IMR-90 (cell line): ENCODE measurements at regions not wholly inside any gene's neighbourhood (a gene's known extent, or its start where the extent isn't known, plus 50 kb on each side); places are given as distances from the start of the nearest gene placed in this dataset.

Experiments used
- ATAC-seq: fragments of 200-7000 bp; cut with Tn5 transposase; 2 replicates; pipeline ENCODE4 v1.9.1; 2020; ENCODE audit warnings: low read depth, mild to moderate bottlenecking, moderate library complexity
- BruUV-seq: library from RNA; stranded (reverse); fragments of 400-500 nt; replicated peaks from 2 replicates; lab custom pipeline; 2021; lab: Mats Ljungman, UMichigan
- CTCF ChIA-PET: fragments of 300-600 bp; formaldehyde crosslinking; extraction: SDS; loops from one replicate; lab custom pipeline; 2021; ENCODE audit warnings: antibody characterized with exemption; lab: Yijun Ruan, JAX
- POLR2A ChIA-PET: fragments of 300-600 bp; sonication (Branson Sonifier 250); formaldehyde crosslinking; loops from one replicate; lab custom pipeline; 2022; ENCODE audit warnings: antibody characterized with exemption; ENCODE audit not compliant: unreplicated experiment; lab: Charles Lee
- DNase-seq: peaks from one replicate; pipeline ENCODE4 v3.0.0; 2013
- H2AFZ ChIP-seq: replicated peaks from 2 replicates; pipeline ENCODE3; 2013; ENCODE audit warnings: low read length, mild to moderate bottlenecking; ENCODE audit not compliant: poor library complexity
- H2AK5ac ChIP-seq: 2 replicates; pipeline ENCODE4 v1.6.1; 2013; ENCODE audit warnings: low read depth, low read length, inconsistent platforms
- H2AK9ac ChIP-seq: replicated peaks from 2 replicates; pipeline ENCODE3; 2013; ENCODE audit warnings: mild to moderate bottlenecking, low read depth, low read length, moderate library complexity; ENCODE audit not compliant: poor library complexity
- H2BK120ac ChIP-seq: 2 replicates; pipeline ENCODE4 v1.6.1; 2013; ENCODE audit warnings: low read depth, low read length, inconsistent platforms
- H2BK15ac ChIP-seq: 3 replicates; pipeline ENCODE4 v1.6.1; 2013; ENCODE audit warnings: low read depth, low read length, inconsistent platforms
- H2BK20ac ChIP-seq: 2 replicates; pipeline ENCODE4 v1.6.1; 2013; ENCODE audit warnings: low read depth, mild to moderate bottlenecking, inconsistent platforms, low read length, moderate library complexity
- H2BK5ac ChIP-seq: 2 replicates; pipeline ENCODE4 v1.6.1; 2013; ENCODE audit warnings: mild to moderate bottlenecking, low read depth, low read length, inconsistent platforms; ENCODE audit not compliant: poor library complexity, severe bottlenecking
- H3K14ac ChIP-seq: replicated peaks from 2 replicates; pipeline ENCODE4 v1.6.1; 2013; ENCODE audit warnings: low read depth, low read length, inconsistent platforms
- H3K18ac ChIP-seq: 2 replicates; pipeline ENCODE4 v1.6.1; 2013; ENCODE audit warnings: low read depth, low read length, control low read depth
- H3K23ac ChIP-seq: 2 replicates; pipeline ENCODE4 v1.6.1; 2013; ENCODE audit warnings: low read depth, low read length, inconsistent platforms
- H3K27ac ChIP-seq: 2 replicates; pipeline ENCODE4 v1.5.1; 2013; ENCODE audit warnings: mild to moderate bottlenecking, control low read depth, low read length; ENCODE audit not compliant: insufficient read depth
- H3K27me3 ChIP-seq: 2 replicates; pipeline ENCODE4 v1.6.1; 2013; ENCODE audit warnings: low read length; ENCODE audit not compliant: control insufficient read depth, insufficient read depth
- H3K36me3 ChIP-seq: 2 replicates; pipeline ENCODE4 v1.6.1; 2013; ENCODE audit warnings: low read length, mixed read lengths; ENCODE audit not compliant: control insufficient read depth, insufficient read depth
- H3K4ac ChIP-seq: 2 replicates; pipeline ENCODE4 v1.6.1; 2013; ENCODE audit warnings: low read depth, low read length, inconsistent platforms
- H3K4me1 ChIP-seq: 2 replicates; pipeline ENCODE4 v1.6.1; 2013; ENCODE audit warnings: low read length, mixed read lengths; ENCODE audit not compliant: control insufficient read depth, insufficient read depth
- H3K4me2 ChIP-seq: 2 replicates; pipeline ENCODE4 v1.6.1; 2013; ENCODE audit warnings: low read depth, mild to moderate bottlenecking, control low read depth, low read length, moderate library complexity
- H3K4me3 ChIP-seq: 2 replicates; pipeline ENCODE4 v1.5.1; 2013; ENCODE audit warnings: low read depth, mild to moderate bottlenecking, control low read depth, low read length, moderate library complexity; ENCODE audit not compliant: insufficient read depth
- H3K56ac ChIP-seq: 2 replicates; pipeline ENCODE4 v1.6.1; 2013; ENCODE audit warnings: low read length, inconsistent platforms; ENCODE audit not compliant: insufficient read depth; ENCODE audit errors: extremely low read depth
- H3K79me1 ChIP-seq, 2 experiments: 2 replicates each; pipeline ENCODE4 v1.6.1; 2013; ENCODE audit warnings: low read length in 2 of 2, inconsistent platforms in 1 of 2, low read depth in 1 of 2
- H3K9ac ChIP-seq: 2 replicates; pipeline ENCODE4 v1.6.1; 2013; ENCODE audit warnings: low read depth, low read length, control low read depth
- H3K9me1 ChIP-seq: 2 replicates; pipeline ENCODE4 v1.6.1; 2013; ENCODE audit warnings: low read length, inconsistent platforms; ENCODE audit not compliant: insufficient read depth
- H3K9me3 ChIP-seq: 2 replicates; pipeline ENCODE4 v1.6.1; 2013; ENCODE audit warnings: low read length; ENCODE audit not compliant: control insufficient read depth, insufficient read depth
- H4K20me1 ChIP-seq: 2 replicates; pipeline ENCODE4 v1.6.1; 2013; ENCODE audit warnings: low read length, inconsistent platforms; ENCODE audit not compliant: insufficient read depth
- H4K5ac ChIP-seq: 2 replicates; pipeline ENCODE4 v1.6.1; 2013; ENCODE audit warnings: mild to moderate bottlenecking, low read depth, low read length, control low read depth
- H4K8ac ChIP-seq, 2 experiments: 2 replicates each; pipeline ENCODE4 v1.6.1; 2013; ENCODE audit warnings: low read depth in 2 of 2, low read length in 2 of 2, control low read depth in 1 of 2, inconsistent platforms in 1 of 2
- H4K91ac ChIP-seq: 2 replicates; pipeline ENCODE4 v1.6.1; 2013; ENCODE audit warnings: low read depth, low read length, inconsistent platforms; ENCODE audit not compliant: insufficient read depth
- MAFK ChIP-seq: IDR thresholded peaks from 2 replicates; pipeline ENCODE4 v1.6.1; 2012; ENCODE audit warnings: low read depth, low read length, improper control_type of control experiment
- MXI1 ChIP-seq: IDR thresholded peaks from 2 replicates; pipeline ENCODE4 v1.6.1; 2012; ENCODE audit warnings: low read depth, mild to moderate bottlenecking, low read length, moderate library complexity, borderline replicate concordance
- NFE2L2 ChIP-seq: fragments of 150-350 bp; IDR thresholded peaks from 2 replicates; pipeline ENCODE4 v1.6.1; 2016; ENCODE audit warnings: low read depth, mild to moderate bottlenecking, low read length
- RAD21 ChIP-seq: IDR thresholded peaks from 2 replicates; pipeline ENCODE4 v1.6.1; 2012; ENCODE audit warnings: low read length, improper control_type of control experiment
- RFX5 ChIP-seq: IDR thresholded peaks from 2 replicates; pipeline ENCODE4 v1.8.0; 2012; ENCODE audit warnings: low read depth, mild to moderate bottlenecking, low read length, moderate library complexity
- SMC3 ChIP-seq: fragments of 150-350 bp; IDR thresholded peaks from 2 replicates; pipeline ENCODE4 v1.6.1; 2016; ENCODE audit warnings: low read depth, mild to moderate bottlenecking, antibody characterized with exemption, low read length, moderate library complexity
- WGBS, 2 experiments: methylation state at CpG; one replicate each; pipeline versions ENCODE4 v1.1.5 to v1.1.7; 2013; ENCODE audit warnings: missing lambda C conversion rate in 2 of 2; ENCODE audit not compliant: insufficient read length in 1 of 2; ENCODE audit errors: extremely low coverage in 2 of 2; 5-methylcytosine and 5-hydroxymethylcytosine counted together
- dilution Hi-C: fragments of 300-500 bp; cut with HindIII; formaldehyde crosslinking; loops from one replicate; pipeline ENCODE4 v1.14.3; 2018; ENCODE audit warnings: low sequenced_read_pairs; ENCODE audit not compliant: unreplicated experiment
- in situ Hi-C: fragments of 300-500 bp; cut with MboI; formaldehyde crosslinking; loops from 3 replicates; pipeline ENCODE4 v1.14.3; 2019; ENCODE audit warnings: low sequenced_read_pairs, inconsistent platforms, mixed read lengths
- intact Hi-C: fragments of 100-400 bp; cut with micrococcal nuclease; formaldehyde crosslinking; loops from 2 replicates; pipeline ENCODE4 v1.10.0; 2022
- TF ChIP-seq, protein P1 (sequence below): conservative IDR thresholded peaks from 2 replicates; pipeline ENCODE4 v1.5.1; 2012; ENCODE audit warnings: mild to moderate bottlenecking, low read depth, low read length, improper control_type of control experiment

DNA sequence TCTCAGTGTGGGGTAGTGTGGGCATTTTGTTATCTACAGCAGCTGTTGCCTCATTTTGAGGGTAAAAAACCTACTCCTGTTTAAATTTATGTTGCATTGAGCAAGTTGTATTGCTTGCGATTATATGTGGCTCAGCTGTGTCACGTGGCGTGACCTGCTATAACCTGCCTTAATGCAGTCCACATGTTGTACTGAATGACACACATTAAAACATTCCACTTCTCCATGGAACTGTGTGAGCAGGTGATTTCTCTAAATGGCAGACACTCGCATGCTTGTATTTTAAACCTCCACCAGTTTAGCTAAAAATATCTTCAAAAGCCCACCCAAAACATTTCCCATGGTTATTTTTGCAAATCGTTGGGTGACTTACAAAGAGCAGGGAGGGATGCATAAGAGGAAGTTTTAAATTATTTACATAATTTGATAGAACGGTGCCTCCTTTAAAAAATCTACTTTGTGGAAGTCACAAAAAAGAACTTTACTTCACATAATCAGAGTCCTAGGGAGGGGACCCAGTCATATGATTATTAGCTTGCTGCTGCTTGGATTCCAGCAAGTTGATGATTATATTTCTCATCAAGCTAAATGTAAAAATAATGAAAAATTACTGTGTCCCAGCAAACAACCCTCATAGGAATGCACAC lies 163.3 kb upstream of the ZEB2 start:
- intact Hi-C loops (no loop called here), dilution Hi-C loops (no loop called here), in situ Hi-C loops (no loop called here)
- no peak overlapping the region for H2AFZ ChIP-seq
- no peak overlapping the region for H3K14ac ChIP-seq
- H4K20me1 ChIP-seq = no peaks in the 10 kb centered on the region
- no peak overlapping the region for H2AK9ac ChIP-seq
- H3K9me3 ChIP-seq = no peaks in the 10 kb centered on the region
- ATAC-seq = no peak
- H4K5ac ChIP-seq = no peak overlapping the region
- H2BK15ac ChIP-seq = no peak overlapping the region
- POLR2A ChIA-PET = no interaction called here
- H2AK5ac ChIP-seq = no peak overlapping the region
- H3K4me3 ChIP-seq = no peak overlapping the region
- H3K27ac ChIP-seq = no peak overlapping the region
- no CpG with 5 or more reads among the region's 6 CpGs for whole genome bisulfite sequencing, 2 experiments
- TF ChIP-seq MAFK = no peak
- no peak for TF ChIP-seq MXI1
- no peak for TF ChIP-seq SMC3
- TF ChIP-seq RFX5 = no peak
- TF ChIP-seq, protein P1, sequence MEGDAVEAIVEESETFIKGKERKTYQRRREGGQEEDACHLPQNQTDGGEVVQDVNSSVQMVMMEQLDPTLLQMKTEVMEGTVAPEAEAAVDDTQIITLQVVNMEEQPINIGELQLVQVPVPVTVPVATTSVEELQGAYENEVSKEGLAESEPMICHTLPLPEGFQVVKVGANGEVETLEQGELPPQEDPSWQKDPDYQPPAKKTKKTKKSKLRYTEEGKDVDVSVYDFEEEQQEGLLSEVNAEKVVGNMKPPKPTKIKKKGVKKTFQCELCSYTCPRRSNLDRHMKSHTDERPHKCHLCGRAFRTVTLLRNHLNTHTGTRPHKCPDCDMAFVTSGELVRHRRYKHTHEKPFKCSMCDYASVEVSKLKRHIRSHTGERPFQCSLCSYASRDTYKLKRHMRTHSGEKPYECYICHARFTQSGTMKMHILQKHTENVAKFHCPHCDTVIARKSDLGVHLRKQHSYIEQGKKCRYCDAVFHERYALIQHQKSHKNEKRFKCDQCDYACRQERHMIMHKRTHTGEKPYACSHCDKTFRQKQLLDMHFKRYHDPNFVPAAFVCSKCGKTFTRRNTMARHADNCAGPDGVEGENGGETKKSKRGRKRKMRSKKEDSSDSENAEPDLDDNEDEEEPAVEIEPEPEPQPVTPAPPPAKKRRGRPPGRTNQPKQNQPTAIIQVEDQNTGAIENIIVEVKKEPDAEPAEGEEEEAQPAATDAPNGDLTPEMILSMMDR = no peak
- TF ChIP-seq NFE2L2 = no peak
- no peak for TF ChIP-seq RAD21
- no peak overlapping the region for H3K4me2 ChIP-seq
- H3K27me3 ChIP-seq = no peaks in the 10 kb centered on the region
- no peaks in the 10 kb centered on the region for H3K4me1 ChIP-seq
- no peaks in the 10 kb centered on the region for H3K9me1 ChIP-seq
- H3K9ac ChIP-seq = no peak overlapping the region
- no peak overlapping the region for H4K91ac ChIP-seq
- H3K79me1 ChIP-seq = no peaks in the 10 kb centered on the region
- DNase-seq = no peak
- H3K4ac ChIP-seq = no peak overlapping the region
- H3K56ac ChIP-seq = no peak overlapping the region
- no peak overlapping the region for H2BK20ac ChIP-seq
- H3K23ac ChIP-seq = no peak overlapping the region
- no peak overlapping the region for H2BK5ac ChIP-seq
- H3K36me3 ChIP-seq = no peaks in the 10 kb centered on the region
- no TSS peak for BruUV-seq
- no peak overlapping the region for H2BK120ac ChIP-seq
- H4K8ac ChIP-seq = no peak overlapping the region
- H3K18ac ChIP-seq = no peak overlapping the region
- CTCF ChIA-PET = interaction anchor here (0.8 kb wide), 1 partner anchor 25 kb away, joined by 3 read pairs; no protein-coding TSS in a partner anchor
